WTC11 (cell line): ENCODE measurements at regions not wholly inside any gene's neighbourhood (a gene's known extent, or its start where the extent isn't known, plus 50 kb on each side); places are given as distances from the start of the nearest gene placed in this dataset.

Source experiments
- ATAC-seq: fragments of 200-7000 bp; cut with Tn5 transposase; 2 replicates; pipeline ENCODE4 v1.10.0; 2021; ENCODE audit warnings: mild to moderate bottlenecking, moderate library complexity
- CTCF ChIA-PET: fragments of 300-600 bp; sonication (Branson Sonifier 250); formaldehyde crosslinking; loops from one replicate; lab custom pipeline; 2021; ENCODE audit warnings: antibody characterized with exemption; lab: Charles Lee
- POLR2A ChIA-PET: fragments of 350-600 bp; sonication (Branson Sonifier 250); formaldehyde crosslinking; loops from one replicate; lab custom pipeline; 2021; ENCODE audit warnings: antibody characterized with exemption; lab: Charles Lee
- DNase-seq: peaks from one replicate; pipeline ENCODE4 v3.0.0; 2021; ENCODE audit warnings: low spot score
- H3K27ac Mint-ChIP-seq: 2 replicates; pipeline ENCODE4 v1.8.0; 2021; ENCODE audit warnings: mixed read lengths
- H3K27me3 Mint-ChIP-seq: 2 replicates; pipeline ENCODE4 v1.8.0; 2021; ENCODE audit warnings: low read depth, mild to moderate bottlenecking, moderate library complexity, mixed read lengths
- H3K36me3 Mint-ChIP-seq: 2 replicates; pipeline ENCODE4 v1.8.0; 2021; ENCODE audit warnings: mixed read lengths
- H3K4me1 Mint-ChIP-seq: 2 replicates; pipeline ENCODE4 v1.8.0; 2022; ENCODE audit warnings: mixed read lengths
- H3K4me3 Mint-ChIP-seq: 2 replicates; pipeline ENCODE4 v1.8.0; 2021; ENCODE audit warnings: mild to moderate bottlenecking, moderate library complexity, mixed read lengths
- H3K9me3 Mint-ChIP-seq: 2 replicates; pipeline ENCODE4 v1.8.0; 2021; ENCODE audit warnings: mixed read lengths
- CBFB ChIP-seq: sonication (generic); formaldehyde crosslinking; IDR thresholded peaks from 2 replicates; pipeline ENCODE4 v1.8.1; 2022; ENCODE audit warnings: mild to moderate bottlenecking, low read depth, missing genetic modification reagents
- ELF4 ChIP-seq: sonication (generic); formaldehyde crosslinking; IDR thresholded peaks from 2 replicates; pipeline ENCODE4 v1.8.1; 2022; ENCODE audit warnings: low read depth, mild to moderate bottlenecking, moderate library complexity, missing genetic modification reagents
- GRHL2 ChIP-seq: fragments of 250-450 bp; sonication (Bioruptor Pico); IDR thresholded peaks from 2 replicates; pipeline ENCODE4 v1.8.0; 2022; ENCODE audit warnings: mild to moderate bottlenecking, moderate library complexity; ENCODE audit not compliant: insufficient replicate concordance, severe bottlenecking
- GTF2I ChIP-seq: fragments of 250-450 bp; sonication (Bioruptor Pico); conservative IDR thresholded peaks from 2 replicates; pipeline ENCODE4 v1.4.0; 2021; ENCODE audit warnings: mild to moderate bottlenecking
- JAZF1 ChIP-seq: fragments of 250-450 bp; sonication (Bioruptor Pico); IDR thresholded peaks from 2 replicates; pipeline ENCODE4 v1.9.0; 2021; ENCODE audit warnings: moderate library complexity, mild to moderate bottlenecking, inconsistent platforms
- JUN ChIP-seq: sonication (generic); formaldehyde crosslinking; IDR thresholded peaks from 2 replicates; pipeline ENCODE4 v1.8.0; 2023; ENCODE audit warnings: mild to moderate bottlenecking, missing genetic modification reagents
- MXD4 ChIP-seq: fragments of 250-450 bp; sonication (Bioruptor Pico); IDR thresholded peaks from 2 replicates; pipeline ENCODE4 v1.8.0; 2021; ENCODE audit warnings: mild to moderate bottlenecking, moderate library complexity, borderline replicate concordance
- NR1H2 ChIP-seq: sonication (generic); formaldehyde crosslinking; IDR thresholded peaks from 2 replicates; pipeline ENCODE4 v1.9.0; 2021; ENCODE audit warnings: mild to moderate bottlenecking, moderate library complexity, missing genetic modification reagents
- NR3C1 ChIP-seq: sonication (generic); formaldehyde crosslinking; conservative IDR thresholded peaks from 2 replicates; pipeline ENCODE4 v1.8.1; 2023; ENCODE audit warnings: low read depth, mild to moderate bottlenecking, missing genetic modification reagents
- TCF7 ChIP-seq: sonication (generic); formaldehyde crosslinking; IDR thresholded peaks from 2 replicates; pipeline ENCODE4 v1.8.0; 2022; ENCODE audit warnings: mild to moderate bottlenecking, low read depth, missing genetic modification reagents, moderate library complexity
- TF ChIP-seq, protein P1 (sequence below): sonication (generic); formaldehyde crosslinking; IDR thresholded peaks from 2 replicates; pipeline ENCODE4 v1.8.0; 2022; ENCODE audit warnings: mild to moderate bottlenecking, missing genetic modification reagents
- TF ChIP-seq, protein P2 (sequence below): sonication (generic); formaldehyde crosslinking; IDR thresholded peaks from 2 replicates; pipeline ENCODE4 v1.8.1; 2022; ENCODE audit warnings: mild to moderate bottlenecking, moderate library complexity, missing genetic modification reagents
- TF ChIP-seq, protein P3 (sequence below): fragments of 200-600 bp; IDR thresholded peaks from 2 replicates; pipeline ENCODE4 v1.8.0; 2022; ENCODE audit warnings: antibody characterized with exemption
- TF ChIP-seq, protein P4 (sequence below): sonication (generic); formaldehyde crosslinking; IDR thresholded peaks from 2 replicates; pipeline ENCODE4 v1.8.1; 2022; ENCODE audit warnings: low read depth, mild to moderate bottlenecking, moderate library complexity, missing genetic modification reagents, borderline replicate concordance
- TF ChIP-seq, protein P5 (sequence below): fragments of 250-450 bp; sonication (Bioruptor Pico); IDR thresholded peaks from 2 replicates; pipeline ENCODE4 v2.1.2; 2022; ENCODE audit warnings: mild to moderate bottlenecking, moderate library complexity
- TF ChIP-seq, protein P6 (sequence below): sonication (generic); formaldehyde crosslinking; IDR thresholded peaks from 2 replicates; pipeline ENCODE4 v1.8.1; 2023; ENCODE audit warnings: mild to moderate bottlenecking, missing genetic modification reagents
- TF ChIP-seq, protein P7 (sequence below): sonication (generic); formaldehyde crosslinking; conservative IDR thresholded peaks from 2 replicates; pipeline ENCODE4 v1.8.1; 2022; ENCODE audit warnings: mild to moderate bottlenecking, missing genetic modification reagents
- TF ChIP-seq, protein P8 (sequence below): fragments of 250-450 bp; sonication (Bioruptor Pico); IDR thresholded peaks from 2 replicates; pipeline ENCODE4 v1.8.0; 2021; ENCODE audit warnings: mild to moderate bottlenecking
- TF ChIP-seq, protein P9 (sequence below): sonication (generic); formaldehyde crosslinking; IDR thresholded peaks from 2 replicates; pipeline ENCODE4 v1.8.0; 2022; ENCODE audit warnings: mild to moderate bottlenecking, missing genetic modification reagents
- TF ChIP-seq, protein P10 (sequence below): sonication (generic); formaldehyde crosslinking; IDR thresholded peaks from 2 replicates; pipeline ENCODE4 v1.8.1; 2023; ENCODE audit warnings: mild to moderate bottlenecking, missing genetic modification reagents, moderate library complexity

DNA sequence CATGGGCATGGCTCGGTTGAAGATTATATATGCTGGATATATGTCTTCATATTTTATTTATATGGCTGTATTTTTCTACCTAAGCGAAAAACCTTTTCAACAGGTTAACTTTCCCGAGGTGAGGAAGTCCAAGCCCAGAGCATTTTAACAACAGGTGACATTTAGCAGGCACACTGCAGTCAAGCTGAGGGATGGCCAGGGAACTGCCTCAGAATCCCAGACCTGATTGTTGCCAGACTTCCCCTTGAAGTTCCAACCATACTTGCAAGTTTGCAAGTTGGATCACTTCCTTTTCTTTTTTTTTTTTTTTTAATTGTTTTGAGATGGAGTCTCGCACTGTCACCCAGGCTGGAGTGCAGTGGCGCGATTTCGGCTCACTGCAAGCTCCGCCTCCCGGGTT is 166.0 kb upstream of the FRMD6 start:
- no peak for ATAC-seq
- DNase-seq = no peak
- TF ChIP-seq, protein P1, sequence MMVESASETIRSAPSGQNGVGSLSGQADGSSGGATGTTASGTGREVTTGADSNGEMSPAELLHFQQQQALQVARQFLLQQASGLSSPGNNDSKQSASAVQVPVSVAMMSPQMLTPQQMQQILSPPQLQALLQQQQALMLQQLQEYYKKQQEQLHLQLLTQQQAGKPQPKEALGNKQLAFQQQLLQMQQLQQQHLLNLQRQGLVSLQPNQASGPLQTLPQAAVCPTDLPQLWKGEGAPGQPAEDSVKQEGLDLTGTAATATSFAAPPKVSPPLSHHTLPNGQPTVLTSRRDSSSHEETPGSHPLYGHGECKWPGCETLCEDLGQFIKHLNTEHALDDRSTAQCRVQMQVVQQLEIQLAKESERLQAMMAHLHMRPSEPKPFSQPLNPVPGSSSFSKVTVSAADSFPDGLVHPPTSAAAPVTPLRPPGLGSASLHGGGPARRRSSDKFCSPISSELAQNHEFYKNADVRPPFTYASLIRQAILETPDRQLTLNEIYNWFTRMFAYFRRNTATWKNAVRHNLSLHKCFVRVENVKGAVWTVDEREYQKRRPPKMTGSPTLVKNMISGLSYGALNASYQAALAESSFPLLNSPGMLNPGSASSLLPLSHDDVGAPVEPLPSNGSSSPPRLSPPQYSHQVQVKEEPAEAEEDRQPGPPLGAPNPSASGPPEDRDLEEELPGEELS (CRISPR knock-in tag) = no peak
- Mint-ChIP-seq H3K27ac (no peak overlapping the region), H3K4me3 (no peak overlapping the region), H3K36me3 (no peaks in the 10 kb centered on the region), H3K27me3 (no peaks in the 10 kb centered on the region), H3K4me1 (peaks cover 7% of the 10 kb centered on the region), H3K9me3 (peaks cover 9% of the 10 kb centered on the region; the same call in 1 of the 2 replicates)
- ChIA-PET CTCF (no interaction called here), POLR2A (no interaction called here)

DNA sequence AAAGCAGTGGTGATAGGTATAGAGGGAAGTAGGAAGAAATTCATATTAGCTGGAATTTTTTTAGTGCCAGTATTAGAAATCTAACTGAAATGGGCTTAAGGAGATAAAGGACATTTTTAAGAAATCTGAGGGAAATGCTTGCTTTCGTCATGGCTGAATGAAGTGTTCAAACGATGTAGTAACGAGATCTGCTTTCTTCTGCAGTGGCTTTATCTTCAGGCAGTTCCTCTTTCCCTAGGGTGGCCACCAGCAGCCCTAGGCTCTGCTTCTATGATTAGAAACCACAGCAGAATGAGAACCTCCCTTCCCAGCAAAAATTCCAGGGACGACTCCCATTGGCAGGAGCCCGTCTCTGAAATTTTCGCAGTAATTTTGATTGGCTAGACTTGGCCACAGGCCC is 163.9 kb upstream of the FRMD6 start:
- Mint-ChIP-seq H3K4me1 (peaks cover 7% of the 10 kb centered on the region), H3K27me3 (no peaks in the 10 kb centered on the region), H3K9me3 (peaks cover 15% of the 10 kb centered on the region), H3K27ac (no peak overlapping the region), H3K4me3 (no peak overlapping the region), H3K36me3 (no peaks in the 10 kb centered on the region)
- CTCF ChIA-PET = no interaction called here
- TF ChIP-seq, protein P2, sequence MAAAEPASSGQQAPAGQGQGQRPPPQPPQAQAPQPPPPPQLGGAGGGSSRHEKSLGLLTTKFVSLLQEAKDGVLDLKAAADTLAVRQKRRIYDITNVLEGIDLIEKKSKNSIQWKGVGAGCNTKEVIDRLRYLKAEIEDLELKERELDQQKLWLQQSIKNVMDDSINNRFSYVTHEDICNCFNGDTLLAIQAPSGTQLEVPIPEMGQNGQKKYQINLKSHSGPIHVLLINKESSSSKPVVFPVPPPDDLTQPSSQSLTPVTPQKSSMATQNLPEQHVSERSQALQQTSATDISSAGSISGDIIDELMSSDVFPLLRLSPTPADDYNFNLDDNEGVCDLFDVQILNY (CRISPR knock-in tag) = no peak
- TF ChIP-seq GRHL2 (CRISPR knock-in tag) (no peak), NR1H2 (CRISPR knock-in tag) (no peak), GTF2I (CRISPR knock-in tag) (no peak)
- POLR2A ChIA-PET = no interaction called here
- ATAC-seq (no peak), DNase-seq (no peak)

DNA sequence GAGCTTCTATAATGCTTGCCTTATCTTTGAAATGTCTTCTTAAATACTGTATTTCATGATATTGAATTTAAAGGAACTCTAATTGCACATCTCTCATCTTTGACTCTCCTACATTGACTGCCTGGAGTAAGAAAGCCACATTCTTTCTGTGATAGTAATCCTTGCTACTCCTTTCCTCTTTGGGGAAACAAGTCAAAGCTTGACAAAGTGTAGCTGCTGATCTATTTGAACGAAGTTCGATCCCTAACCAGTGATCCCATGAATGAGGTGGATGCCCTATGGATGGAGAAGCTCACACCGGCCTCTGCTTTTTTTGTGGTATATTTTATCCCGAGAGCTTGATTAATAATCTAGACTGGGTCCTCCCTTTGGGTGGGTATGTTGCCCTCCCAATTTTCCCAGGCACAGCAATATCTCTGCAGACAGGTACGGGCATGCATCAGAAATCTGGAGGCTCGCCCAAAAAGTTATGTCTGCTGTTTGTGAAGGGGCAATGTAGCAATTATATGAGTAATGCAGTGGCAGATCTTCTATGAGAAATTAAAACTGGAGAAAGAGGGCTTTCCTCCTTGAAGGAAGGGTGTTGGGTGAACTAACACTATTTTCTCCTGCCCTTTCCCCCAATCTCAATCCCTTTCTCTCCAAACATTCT is 163.0 kb upstream of the FRMD6 start:
- ATAC-seq = no peak
- no peak for DNase-seq
- TF ChIP-seq JAZF1 (CRISPR knock-in tag) = no peak
- TF ChIP-seq MXD4 (CRISPR knock-in tag) = no peak
- TF ChIP-seq NR3C1 (CRISPR knock-in tag) = no peak
- TF ChIP-seq, protein P3, sequence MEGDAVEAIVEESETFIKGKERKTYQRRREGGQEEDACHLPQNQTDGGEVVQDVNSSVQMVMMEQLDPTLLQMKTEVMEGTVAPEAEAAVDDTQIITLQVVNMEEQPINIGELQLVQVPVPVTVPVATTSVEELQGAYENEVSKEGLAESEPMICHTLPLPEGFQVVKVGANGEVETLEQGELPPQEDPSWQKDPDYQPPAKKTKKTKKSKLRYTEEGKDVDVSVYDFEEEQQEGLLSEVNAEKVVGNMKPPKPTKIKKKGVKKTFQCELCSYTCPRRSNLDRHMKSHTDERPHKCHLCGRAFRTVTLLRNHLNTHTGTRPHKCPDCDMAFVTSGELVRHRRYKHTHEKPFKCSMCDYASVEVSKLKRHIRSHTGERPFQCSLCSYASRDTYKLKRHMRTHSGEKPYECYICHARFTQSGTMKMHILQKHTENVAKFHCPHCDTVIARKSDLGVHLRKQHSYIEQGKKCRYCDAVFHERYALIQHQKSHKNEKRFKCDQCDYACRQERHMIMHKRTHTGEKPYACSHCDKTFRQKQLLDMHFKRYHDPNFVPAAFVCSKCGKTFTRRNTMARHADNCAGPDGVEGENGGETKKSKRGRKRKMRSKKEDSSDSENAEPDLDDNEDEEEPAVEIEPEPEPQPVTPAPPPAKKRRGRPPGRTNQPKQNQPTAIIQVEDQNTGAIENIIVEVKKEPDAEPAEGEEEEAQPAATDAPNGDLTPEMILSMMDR = no peak
- TF ChIP-seq, protein P4, sequence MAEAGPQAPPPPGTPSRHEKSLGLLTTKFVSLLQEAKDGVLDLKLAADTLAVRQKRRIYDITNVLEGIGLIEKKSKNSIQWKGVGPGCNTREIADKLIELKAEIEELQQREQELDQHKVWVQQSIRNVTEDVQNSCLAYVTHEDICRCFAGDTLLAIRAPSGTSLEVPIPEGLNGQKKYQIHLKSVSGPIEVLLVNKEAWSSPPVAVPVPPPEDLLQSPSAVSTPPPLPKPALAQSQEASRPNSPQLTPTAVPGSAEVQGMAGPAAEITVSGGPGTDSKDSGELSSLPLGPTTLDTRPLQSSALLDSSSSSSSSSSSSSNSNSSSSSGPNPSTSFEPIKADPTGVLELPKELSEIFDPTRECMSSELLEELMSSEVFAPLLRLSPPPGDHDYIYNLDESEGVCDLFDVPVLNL (CRISPR knock-in tag) = no peak
- no peak for TF ChIP-seq JUN
- TF ChIP-seq GTF2I (CRISPR knock-in tag) = no peak
- no peak for TF ChIP-seq CBFB (CRISPR knock-in tag)
- no peak for TF ChIP-seq ELF4 (CRISPR knock-in tag)
- TF ChIP-seq, protein P5, sequence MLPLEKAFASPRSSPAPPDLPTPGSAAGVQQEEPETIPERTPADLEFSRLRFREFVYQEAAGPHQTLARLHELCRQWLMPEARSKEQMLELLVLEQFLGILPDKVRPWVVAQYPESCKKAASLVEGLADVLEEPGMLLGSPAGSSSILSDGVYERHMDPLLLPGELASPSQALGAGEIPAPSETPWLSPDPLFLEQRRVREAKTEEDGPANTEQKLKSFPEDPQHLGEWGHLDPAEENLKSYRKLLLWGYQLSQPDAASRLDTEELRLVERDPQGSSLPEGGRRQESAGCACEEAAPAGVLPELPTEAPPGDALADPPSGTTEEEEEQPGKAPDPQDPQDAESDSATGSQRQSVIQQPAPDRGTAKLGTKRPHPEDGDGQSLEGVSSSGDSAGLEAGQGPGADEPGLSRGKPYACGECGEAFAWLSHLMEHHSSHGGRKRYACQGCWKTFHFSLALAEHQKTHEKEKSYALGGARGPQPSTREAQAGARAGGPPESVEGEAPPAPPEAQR (CRISPR knock-in tag) = no peak
- TF ChIP-seq, protein P6, sequence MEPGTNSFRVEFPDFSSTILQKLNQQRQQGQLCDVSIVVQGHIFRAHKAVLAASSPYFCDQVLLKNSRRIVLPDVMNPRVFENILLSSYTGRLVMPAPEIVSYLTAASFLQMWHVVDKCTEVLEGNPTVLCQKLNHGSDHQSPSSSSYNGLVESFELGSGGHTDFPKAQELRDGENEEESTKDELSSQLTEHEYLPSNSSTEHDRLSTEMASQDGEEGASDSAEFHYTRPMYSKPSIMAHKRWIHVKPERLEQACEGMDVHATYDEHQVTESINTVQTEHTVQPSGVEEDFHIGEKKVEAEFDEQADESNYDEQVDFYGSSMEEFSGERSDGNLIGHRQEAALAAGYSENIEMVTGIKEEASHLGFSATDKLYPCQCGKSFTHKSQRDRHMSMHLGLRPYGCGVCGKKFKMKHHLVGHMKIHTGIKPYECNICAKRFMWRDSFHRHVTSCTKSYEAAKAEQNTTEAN (CRISPR knock-in tag) = no peak
- no peak for TF ChIP-seq TCF7 (CRISPR knock-in tag)
- TF ChIP-seq, protein P7, sequence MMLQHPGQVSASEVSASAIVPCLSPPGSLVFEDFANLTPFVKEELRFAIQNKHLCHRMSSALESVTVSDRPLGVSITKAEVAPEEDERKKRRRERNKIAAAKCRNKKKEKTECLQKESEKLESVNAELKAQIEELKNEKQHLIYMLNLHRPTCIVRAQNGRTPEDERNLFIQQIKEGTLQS (CRISPR knock-in tag) = no peak
- TF ChIP-seq, protein P8, sequence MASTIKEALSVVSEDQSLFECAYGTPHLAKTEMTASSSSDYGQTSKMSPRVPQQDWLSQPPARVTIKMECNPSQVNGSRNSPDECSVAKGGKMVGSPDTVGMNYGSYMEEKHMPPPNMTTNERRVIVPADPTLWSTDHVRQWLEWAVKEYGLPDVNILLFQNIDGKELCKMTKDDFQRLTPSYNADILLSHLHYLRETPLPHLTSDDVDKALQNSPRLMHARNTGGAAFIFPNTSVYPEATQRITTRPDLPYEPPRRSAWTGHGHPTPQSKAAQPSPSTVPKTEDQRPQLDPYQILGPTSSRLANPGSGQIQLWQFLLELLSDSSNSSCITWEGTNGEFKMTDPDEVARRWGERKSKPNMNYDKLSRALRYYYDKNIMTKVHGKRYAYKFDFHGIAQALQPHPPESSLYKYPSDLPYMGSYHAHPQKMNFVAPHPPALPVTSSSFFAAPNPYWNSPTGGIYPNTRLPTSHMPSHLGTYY = no peak
- TF ChIP-seq, protein P9, sequence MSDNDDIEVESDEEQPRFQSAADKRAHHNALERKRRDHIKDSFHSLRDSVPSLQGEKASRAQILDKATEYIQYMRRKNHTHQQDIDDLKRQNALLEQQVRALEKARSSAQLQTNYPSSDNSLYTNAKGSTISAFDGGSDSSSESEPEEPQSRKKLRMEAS (CRISPR knock-in tag) = no peak
- TF ChIP-seq, protein P10, sequence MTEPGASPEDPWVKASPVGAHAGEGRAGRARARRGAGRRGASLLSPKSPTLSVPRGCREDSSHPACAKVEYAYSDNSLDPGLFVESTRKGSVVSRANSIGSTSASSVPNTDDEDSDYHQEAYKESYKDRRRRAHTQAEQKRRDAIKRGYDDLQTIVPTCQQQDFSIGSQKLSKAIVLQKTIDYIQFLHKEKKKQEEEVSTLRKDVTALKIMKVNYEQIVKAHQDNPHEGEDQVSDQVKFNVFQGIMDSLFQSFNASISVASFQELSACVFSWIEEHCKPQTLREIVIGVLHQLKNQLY = no peak

More for the DNA sequence above, 163.0 kb upstream of the FRMD6 start:
- Mint-ChIP-seq H3K4me1 (peaks cover 7% of the 10 kb centered on the region), H3K4me3 (no peak overlapping the region), H3K36me3 (no peaks in the 10 kb centered on the region), H3K9me3 (peaks cover 19% of the 10 kb centered on the region), H3K27ac (no peak overlapping the region), H3K27me3 (no peaks in the 10 kb centered on the region)
- ChIA-PET CTCF (no interaction called here), POLR2A (no interaction called here)
